ENCODE measurements at regions not wholly inside any gene's neighbourhood (a gene's known extent, or its start where the extent isn't known, plus 50 kb on each side); places are given as distances from the start of the nearest gene placed in this dataset.
A peak's percentile ranks its signal among the peaks of the same experiment; 100 is the strongest.

GRCh38 chr16:6545329-6545728 lies 787.3 kb upstream of the RBFOX1 start:
- FAIRE-seq, result no peak
- intact Hi-C loops (cut with DNase I), result no loop called here
- no peaks in the 10 kb centered on the region for H3K36me3 ChIP-seq (ENCODE audit: control insufficient read depth in 2 of 3, insufficient read depth in 3 of 3, low read length in 3 of 3)

GRCh38 chr16:6541267-6541666 lies 791.4 kb upstream of the RBFOX1 start:
- DNase-seq (peak in 1 of 5 donors; percentile 20), FAIRE-seq (no peak)
- no peaks in the 10 kb centered on the region for H3K4me1 ChIP-seq (ENCODE audit: control insufficient read depth in 2 of 3, insufficient read depth in 2 of 3, low read depth in 1 of 3, low read length in 3 of 3)
- intact Hi-C loops (cut with DNase I), result no loop called here
- no peak overlapping the region for H3K9ac ChIP-seq (ENCODE audit: low read length in 3 of 3)
- H3K9me3 ChIP-seq (ENCODE audit: control insufficient read depth in 2 of 3, insufficient read depth in 1 of 3, low read length in 3 of 3), result no peaks in the 10 kb centered on the region
- no peaks in the 10 kb centered on the region for H3K27me3 ChIP-seq (ENCODE audit: control insufficient read depth, insufficient read depth, low read length)
- no peaks in the 10 kb centered on the region for H3K36me3 ChIP-seq (ENCODE audit: control insufficient read depth in 2 of 3, insufficient read depth in 3 of 3, low read length in 3 of 3)
- no peak overlapping the region for H3K27ac ChIP-seq (ENCODE audit: low read depth in 2 of 2, low read length in 2 of 2)
- no peak overlapping the region for H3K4me3 ChIP-seq (ENCODE audit: low read length in 3 of 3)
- TF ChIP-seq CTCF (IDR thresholded peaks at IDR 0.05; ENCODE audit: borderline replicate concordance, extremely low read depth, insufficient read depth), result no peak

More at GRCh38 chr16:6545329-6545728, 787.3 kb upstream of the RBFOX1 start:
- no peaks in the 10 kb centered on the region for H3K9me3 ChIP-seq (ENCODE audit: control insufficient read depth in 2 of 3, insufficient read depth in 1 of 3, low read length in 3 of 3)
- no peaks in the 10 kb centered on the region for H3K4me1 ChIP-seq (ENCODE audit: control insufficient read depth in 2 of 3, insufficient read depth in 2 of 3, low read depth in 1 of 3, low read length in 3 of 3)
- no peak overlapping the region for H3K9ac ChIP-seq (ENCODE audit: low read length in 3 of 3)
- no peak overlapping the region for H3K4me3 ChIP-seq (ENCODE audit: low read length in 3 of 3)
- no peak overlapping the region for H3K27ac ChIP-seq (ENCODE audit: low read depth in 2 of 2, low read length in 2 of 2)
- TF ChIP-seq CTCF (IDR thresholded peaks at IDR 0.05; ENCODE audit: borderline replicate concordance, extremely low read depth, insufficient read depth), result no peak
- H3K27me3 ChIP-seq (ENCODE audit: control insufficient read depth, insufficient read depth, low read length), result no peaks in the 10 kb centered on the region
- DNase-seq, result no peak

GRCh38 chr16:6536411-6536810 lies 796.2 kb upstream of the RBFOX1 start:
- Histone ChIP-seq H3K9ac (ENCODE audit: low read length in 3 of 3) (no peak overlapping the region), H3K27me3 (ENCODE audit: control insufficient read depth, insufficient read depth, low read length) (no peaks in the 10 kb centered on the region), H3K36me3 (ENCODE audit: control insufficient read depth in 2 of 3, insufficient read depth in 3 of 3, low read length in 3 of 3) (no peaks in the 10 kb centered on the region), H3K27ac (ENCODE audit: low read depth in 2 of 2, low read length in 2 of 2) (no peak overlapping the region), H3K4me3 (ENCODE audit: low read length in 3 of 3) (no peak overlapping the region), H3K4me1 (ENCODE audit: control insufficient read depth in 2 of 3, insufficient read depth in 2 of 3, low read depth in 1 of 3, low read length in 3 of 3) (no peaks in the 10 kb centered on the region), H3K9me3 (ENCODE audit: control insufficient read depth in 2 of 3, insufficient read depth in 1 of 3, low read length in 3 of 3) (no peaks in the 10 kb centered on the region)
- DNase-seq (no peak), FAIRE-seq (no peak)
- TF ChIP-seq CTCF (IDR thresholded peaks at IDR 0.05; ENCODE audit: borderline replicate concordance, extremely low read depth, insufficient read depth), result no peak
- intact Hi-C loops (cut with DNase I), result no loop called here

GRCh38 chr16:6531067-6531466 lies 801.6 kb upstream of the RBFOX1 start:
- no peak for TF ChIP-seq CTCF (IDR thresholded peaks at IDR 0.05; ENCODE audit: borderline replicate concordance, extremely low read depth, insufficient read depth)
- Histone ChIP-seq H3K27ac (ENCODE audit: low read depth in 2 of 2, low read length in 2 of 2) (no peak overlapping the region), H3K27me3 (ENCODE audit: control insufficient read depth, insufficient read depth, low read length) (no peaks in the 10 kb centered on the region), H3K9ac (ENCODE audit: low read length in 3 of 3) (no peak overlapping the region), H3K4me3 (ENCODE audit: low read length in 3 of 3) (no peak overlapping the region), H3K9me3 (ENCODE audit: control insufficient read depth in 2 of 3, insufficient read depth in 1 of 3, low read length in 3 of 3) (no peaks in the 10 kb centered on the region), H3K4me1 (ENCODE audit: control insufficient read depth in 2 of 3, insufficient read depth in 2 of 3, low read depth in 1 of 3, low read length in 3 of 3) (no peaks in the 10 kb centered on the region), H3K36me3 (ENCODE audit: control insufficient read depth in 2 of 3, insufficient read depth in 3 of 3, low read length in 3 of 3) (no peaks in the 10 kb centered on the region)
- intact Hi-C loops (cut with DNase I), result no loop called here
- FAIRE-seq (no peak), DNase-seq (no peak)
